HG03280 (cell line): ENCODE measurements at regions not wholly inside any gene's neighbourhood (a gene's known extent, or its start where the extent isn't known, plus 50 kb on each side); places are given as distances from the start of the nearest gene placed in this dataset.

ENCODE experiments used
- ATAC-seq: cut with Tn5 transposase; IDR thresholded peaks from one replicate; pipeline ENCODE4 v1.9.1; 2021; ENCODE audit warnings: mild to moderate bottlenecking, moderate library complexity; ENCODE audit not compliant: unreplicated experiment

DNA sequence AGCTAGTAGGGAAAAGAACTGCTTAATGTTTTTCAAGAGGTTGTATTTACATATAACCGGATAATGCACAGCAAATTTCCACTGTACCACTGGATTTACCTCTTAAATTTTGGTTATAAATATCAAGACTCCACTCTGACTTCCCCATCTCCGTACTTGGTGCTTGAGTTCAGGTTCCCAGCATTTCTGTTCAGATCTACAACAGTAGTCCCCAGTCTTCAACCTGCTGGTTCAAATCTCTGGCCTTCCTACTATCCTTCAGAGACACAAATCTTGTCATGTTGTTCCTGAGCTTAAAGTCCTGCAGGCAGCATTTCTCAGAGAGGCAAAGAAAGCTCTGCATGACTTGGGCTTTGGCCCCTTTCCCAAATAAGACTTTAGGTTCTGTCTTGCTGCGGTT is 392.6 kb upstream of the ATP5MC3 start:
- no peak for ATAC-seq

GRCh38 chr2:175571078-175571653 is 389.7 kb upstream of the ATP5MC3 start:
- no peak for ATAC-seq

DNA sequence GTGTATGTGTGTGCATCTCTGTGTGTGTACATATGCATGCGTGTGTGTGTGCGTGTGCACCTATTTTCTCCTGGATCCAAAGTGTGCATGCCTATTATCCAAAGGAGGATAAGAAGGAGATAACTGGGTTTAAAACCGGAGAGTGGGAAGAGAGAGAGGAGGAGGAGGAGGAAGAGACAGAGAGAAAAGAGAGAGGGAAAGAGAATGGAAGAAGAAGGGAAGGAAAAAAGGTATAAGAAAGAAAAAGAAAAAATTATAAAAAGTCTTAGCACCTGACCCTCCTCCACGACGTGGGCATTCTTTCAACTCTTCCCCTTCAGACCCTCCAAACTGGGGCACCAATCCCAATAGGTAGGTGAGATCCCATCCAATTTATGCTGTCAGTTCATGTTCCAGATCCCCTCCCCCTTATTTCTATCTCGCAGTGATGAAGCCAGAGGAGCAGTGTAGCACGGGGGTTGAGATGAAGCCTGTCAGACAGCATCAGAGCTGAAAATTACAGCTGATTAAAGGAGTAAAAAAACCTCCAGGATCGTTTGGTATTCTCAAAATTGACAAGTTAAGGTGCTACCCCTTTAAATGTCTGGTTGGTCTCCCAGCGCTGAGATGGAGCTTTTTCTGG is 386.7 kb upstream of the ATP5MC3 start:
- no peak for ATAC-seq

DNA sequence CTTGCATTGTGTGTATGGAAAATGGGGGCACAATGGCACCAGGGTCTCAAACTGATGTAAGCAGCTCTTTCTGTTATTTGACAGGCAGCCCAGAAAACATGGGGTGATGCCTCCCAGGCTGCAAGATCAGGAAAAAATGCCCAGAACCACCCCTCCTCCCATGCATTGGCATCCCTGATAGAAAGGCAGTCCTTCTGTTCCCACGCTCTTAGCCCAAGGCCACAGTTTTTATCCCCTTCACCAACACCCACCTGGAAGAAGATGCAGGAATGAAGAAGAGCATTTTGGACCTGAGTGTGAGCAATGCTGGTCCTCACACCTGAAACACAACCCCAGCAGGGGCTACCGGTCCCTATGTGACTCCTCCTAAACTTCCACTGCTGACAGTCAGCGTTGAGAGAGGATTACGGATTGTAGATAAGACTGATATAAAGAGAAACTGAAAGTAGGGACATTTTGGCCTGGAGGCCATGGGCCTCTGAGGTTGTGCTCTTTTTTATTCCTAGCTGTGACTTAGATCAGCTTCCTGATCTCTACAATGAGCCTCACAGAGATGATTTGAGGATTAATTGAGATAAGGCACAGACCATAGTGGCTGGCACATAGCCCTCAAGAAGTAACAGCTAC is 386.0 kb upstream of the ATP5MC3 start:
- no peak for ATAC-seq

DNA sequence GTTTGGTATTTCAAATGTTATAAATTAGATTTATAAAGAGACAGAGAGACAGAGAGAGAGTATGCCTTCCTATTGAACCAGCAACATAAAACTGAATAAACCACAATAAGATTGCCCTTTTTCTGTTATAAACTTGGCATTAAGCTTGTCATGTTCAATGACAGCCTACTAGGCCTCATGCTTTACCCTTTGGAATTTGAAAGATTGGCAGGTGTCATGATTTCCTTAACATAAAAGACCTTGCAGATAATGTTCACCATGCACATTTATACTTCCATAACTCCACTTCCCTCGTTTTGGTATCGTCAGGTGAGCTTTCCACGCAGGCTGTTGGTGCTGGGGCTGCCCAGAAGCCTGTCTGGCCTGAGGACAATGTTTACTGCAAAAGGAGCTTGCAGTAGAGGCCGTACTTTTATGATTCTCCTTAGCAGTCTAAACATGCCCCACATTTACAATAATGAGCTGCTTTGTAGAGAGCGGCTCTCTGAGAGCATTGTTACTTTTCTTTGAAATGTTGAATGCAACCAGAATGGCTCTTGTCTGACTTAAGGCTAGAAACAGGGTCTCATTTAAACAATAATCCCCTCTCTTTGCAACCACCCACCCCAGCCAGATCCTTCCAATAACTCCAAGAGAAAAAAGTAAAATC is 379.1 kb upstream of the ATP5MC3 start:
- no peak for ATAC-seq

- no peak for ATAC-seq
Observed at GRCh38 chr2:175559613-175560012, 378.1 kb upstream of the ATP5MC3 start.

GRCh38 chr2:175557810-175558377 is 376.4 kb upstream of the ATP5MC3 start:
- ATAC-seq, result no peak

DNA sequence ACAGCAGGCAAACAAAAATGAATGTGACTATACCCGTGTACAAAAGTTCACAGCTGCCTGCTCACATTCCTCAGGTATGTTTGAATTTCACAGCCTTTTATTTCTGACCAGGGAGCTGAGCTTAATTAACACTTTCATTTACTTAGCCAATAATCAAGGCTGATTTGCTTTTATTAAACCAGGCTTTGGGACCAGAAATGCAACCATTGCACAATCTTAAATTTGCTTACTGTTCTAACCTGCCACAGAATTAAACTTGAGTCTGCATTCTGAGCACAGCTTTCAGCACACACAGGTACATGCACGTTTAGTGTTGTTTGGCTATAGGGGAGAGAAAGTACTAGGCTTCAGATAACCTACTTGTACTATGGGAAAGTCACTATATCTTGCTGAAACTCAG is 372.4 kb upstream of the ATP5MC3 start:
- no peak for ATAC-seq

- no peak for ATAC-seq
Observed at GRCh38 chr2:175552902-175553301, 371.4 kb upstream of the ATP5MC3 start.

- ATAC-seq, result no peak
Observed at GRCh38 chr2:175540421-175540820, 358.9 kb upstream of the ATP5MC3 start.

DNA sequence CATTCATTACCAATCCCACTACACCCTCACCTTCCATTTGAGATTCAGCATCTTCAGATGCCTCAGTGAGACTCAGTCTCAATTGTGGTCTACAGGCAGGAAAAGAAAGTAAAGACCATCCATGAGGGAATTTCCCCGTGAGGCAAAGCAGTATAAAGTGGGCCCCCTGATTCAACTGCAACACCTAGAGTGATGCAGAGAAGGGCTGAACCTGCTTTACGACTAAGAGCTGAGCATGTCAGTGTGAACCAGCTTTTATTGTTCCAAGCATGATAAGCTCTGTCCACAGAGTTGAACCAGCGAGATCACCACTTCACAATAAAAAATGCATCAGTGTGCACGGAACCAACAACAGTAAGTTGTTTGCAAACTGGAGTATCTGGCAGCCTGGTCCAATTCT is 357.6 kb upstream of the ATP5MC3 start:
- ATAC-seq, result no peak

DNA sequence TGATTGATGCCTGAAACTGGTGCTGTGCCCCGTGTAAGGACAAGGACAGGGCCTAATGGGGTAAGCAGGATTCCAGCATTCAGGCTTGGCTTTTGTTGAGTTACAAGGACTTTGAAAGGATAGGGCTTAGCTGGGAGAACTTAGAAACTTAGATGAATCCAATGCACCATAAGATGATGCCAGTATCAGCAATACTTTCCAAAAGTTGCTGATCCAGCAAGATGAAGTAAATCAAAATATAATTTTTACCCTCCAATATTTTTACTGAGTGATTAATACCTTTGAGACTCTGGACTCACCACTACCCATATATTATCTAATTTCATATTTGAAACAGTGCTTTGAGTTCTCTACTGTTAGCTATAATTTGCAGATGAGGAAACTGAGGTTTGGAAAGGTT is 354.5 kb upstream of the ATP5MC3 start:
- no peak for ATAC-seq

DNA sequence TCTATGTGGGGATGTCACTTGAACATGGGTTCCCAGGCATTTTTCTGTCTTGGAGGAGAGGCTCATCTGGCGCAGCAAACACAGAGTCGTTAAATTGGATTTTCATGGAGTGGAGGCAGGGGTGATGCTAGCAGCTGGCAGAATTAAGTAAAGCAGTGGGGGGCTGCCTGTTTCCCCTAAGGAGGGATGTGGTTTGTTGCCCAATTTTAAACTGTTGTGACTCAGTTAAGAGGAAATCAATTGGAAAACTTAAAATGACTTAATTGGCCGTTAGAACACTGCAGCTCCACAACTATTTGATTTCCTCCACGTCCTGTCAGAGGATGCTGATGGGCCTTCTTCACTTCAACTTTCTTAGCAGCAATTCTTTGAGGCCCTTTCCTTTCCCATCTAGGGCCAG is 354.1 kb upstream of the ATP5MC3 start:
- ATAC-seq, result no peak

DNA sequence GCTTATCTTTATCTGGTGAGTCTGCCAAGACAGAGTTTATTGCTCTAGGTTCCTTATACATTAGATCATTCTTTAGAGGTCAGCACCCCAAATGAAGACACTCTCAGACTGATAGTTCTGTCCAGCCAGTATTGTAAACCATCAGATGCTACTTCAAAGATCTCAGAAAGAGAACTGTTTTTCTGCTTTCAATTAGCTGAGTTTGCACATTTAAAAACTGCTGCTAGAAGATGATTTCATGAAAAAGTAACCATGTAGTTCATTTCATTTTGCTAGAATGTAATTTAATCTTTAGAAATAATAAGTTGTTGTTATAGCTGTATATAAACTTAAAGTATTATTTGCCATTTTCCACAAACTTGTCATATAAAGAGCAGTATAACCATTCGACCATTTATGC is 344.5 kb upstream of the ATP5MC3 start:
- ATAC-seq, result no peak

- ATAC-seq, result no peak
Observed at GRCh38 chr2:175523001-175523400, 341.5 kb upstream of the ATP5MC3 start.

DNA sequence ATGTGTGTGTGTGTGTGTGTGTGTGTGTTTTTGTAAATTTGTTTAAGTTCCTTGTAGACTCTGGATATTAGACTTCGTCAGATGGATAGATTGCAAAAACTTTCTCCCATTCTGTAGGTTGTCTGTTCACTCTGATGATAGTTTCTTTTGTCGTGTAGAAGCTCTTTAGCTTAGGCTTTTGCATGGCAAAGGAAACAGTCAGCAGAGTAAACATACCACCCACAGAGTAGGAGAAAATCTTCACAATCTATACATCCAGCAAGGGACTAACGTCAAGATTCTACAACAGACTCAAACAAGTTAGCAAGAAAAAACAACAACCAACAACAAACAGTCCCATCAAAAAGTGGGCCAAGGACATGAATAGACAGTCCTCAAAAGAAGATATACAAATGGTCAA is 336.7 kb upstream of the ATP5MC3 start:
- no peak for ATAC-seq

- no peak for ATAC-seq
Observed at GRCh38 chr2:175516555-175516954, 335.0 kb upstream of the ATP5MC3 start.

- no peak for ATAC-seq
Observed at GRCh38 chr2:175500255-175500654, 318.7 kb upstream of the ATP5MC3 start.

GRCh38 chr2:175490360-175490791 is 308.9 kb upstream of the ATP5MC3 start:
- ATAC-seq, result no peak

DNA sequence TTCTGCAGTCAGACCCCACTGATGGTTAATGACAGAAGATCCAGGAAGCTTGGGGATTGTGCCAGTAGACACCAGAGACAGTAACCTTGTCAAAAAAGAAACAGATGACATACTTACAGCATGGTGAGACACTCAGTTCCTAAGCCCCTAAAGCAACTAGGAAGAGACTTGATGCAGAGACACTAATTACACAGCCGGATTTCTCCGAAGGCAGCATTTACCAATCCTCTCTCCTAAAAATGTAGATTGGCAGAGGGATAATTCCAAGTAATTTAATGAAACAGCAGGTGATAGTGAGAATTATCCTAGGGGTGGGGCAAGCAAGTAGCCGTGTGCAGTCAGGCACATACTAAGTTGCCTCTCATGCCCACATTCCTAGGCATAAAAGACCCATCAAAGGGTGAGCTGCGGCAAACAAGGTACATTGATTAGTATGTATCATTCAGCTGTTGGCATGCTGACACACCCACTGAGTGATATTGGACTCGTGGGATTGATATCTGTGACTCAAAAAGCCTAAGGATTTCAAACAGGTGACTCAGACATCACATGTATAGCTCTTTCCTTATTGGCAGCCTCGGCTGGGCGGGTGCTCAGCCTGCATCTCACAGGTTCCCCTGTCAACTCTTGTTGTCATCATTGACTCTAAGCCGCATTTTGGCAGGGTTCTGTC is 296.7 kb upstream of the ATP5MC3 start:
- no peak for ATAC-seq

DNA sequence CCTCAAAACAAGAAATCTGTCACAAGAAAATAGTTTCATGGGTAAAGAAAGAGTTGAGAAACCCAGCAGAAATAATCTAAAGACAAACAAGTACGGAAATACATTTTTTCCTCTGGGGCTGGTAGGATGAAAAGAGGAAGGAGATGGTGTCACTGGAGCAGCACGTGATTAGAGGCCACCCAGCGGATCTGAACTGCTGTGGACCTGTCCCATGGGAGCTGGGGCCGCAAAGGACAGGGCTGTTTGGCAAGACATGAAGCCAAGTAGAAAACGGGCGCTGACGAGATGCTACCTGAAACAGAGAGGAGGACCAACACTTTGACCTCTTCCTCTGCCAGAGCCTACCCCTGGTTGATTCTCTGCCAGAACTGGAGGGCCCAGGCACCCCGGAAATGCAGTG is 295.4 kb upstream of the ATP5MC3 start:
- no peak for ATAC-seq
